DND-41 (cell line): ENCODE measurements at regions not wholly inside any gene's neighbourhood (a gene's known extent, or its start where the extent isn't known, plus 50 kb on each side); places are given as distances from the start of the nearest gene placed in this dataset.

Source experiments
- ATAC-seq: fragments of 200-7000 bp; cut with Tn5 transposase; 3 replicates; pipeline ENCODE4 v1.9.1; 2021; ENCODE audit warnings: low read depth; ENCODE audit not compliant: insufficient read depth
- DNase-seq: peaks from one replicate; pipeline ENCODE4 v3.0.0-alpha.2; 2020
- H2AFZ ChIP-seq: 2 replicates; pipeline ENCODE4 v1.6.0; 2012; ENCODE audit warnings: low read depth, low read length
- H3K27ac ChIP-seq: 2 replicates; pipeline ENCODE4 v1.5.1; 2012; ENCODE audit warnings: low read length, inconsistent platforms
- H3K27me3 ChIP-seq: fragments of 200-600 bp; sonication (generic); 2 replicates; pipeline ENCODE4 v1.6.0; 2012; ENCODE audit warnings: low read length, mild to moderate bottlenecking, inconsistent platforms; ENCODE audit not compliant: insufficient read depth, poor library complexity
- H3K36me3 ChIP-seq: 2 replicates; pipeline ENCODE4 v1.5.1; 2012; ENCODE audit warnings: low read length, inconsistent platforms; ENCODE audit not compliant: insufficient read depth
- H3K4me1 ChIP-seq: 2 replicates; pipeline ENCODE4 v1.5.1; 2012; ENCODE audit warnings: mild to moderate bottlenecking, low read length; ENCODE audit not compliant: insufficient read depth
- H3K4me2 ChIP-seq: 2 replicates; pipeline ENCODE4 v1.6.0; 2012; ENCODE audit warnings: mild to moderate bottlenecking, moderate library complexity, low read length, inconsistent platforms; ENCODE audit not compliant: insufficient read depth
- H3K4me3 ChIP-seq, 2 experiments: fragments of 200-600 bp in 1 of 2; shearing (Covaris generic) in 1 of 2; 2 replicates each; pipeline ENCODE4 v1.5.1; 2012 to 2016; ENCODE audit warnings: inconsistent platforms in 2 of 2, low read length in 2 of 2, mild to moderate bottlenecking in 2 of 2, low read depth in 1 of 2, moderate library complexity in 1 of 2
- H3K79me2 ChIP-seq: 2 replicates; pipeline ENCODE4 v1.6.0; 2012; ENCODE audit warnings: low read length, inconsistent platforms; ENCODE audit not compliant: insufficient read depth
- H3K9ac ChIP-seq: 2 replicates; pipeline ENCODE4 v1.6.0; 2012; ENCODE audit warnings: low read depth, mild to moderate bottlenecking, inconsistent platforms, low read length, moderate library complexity
- H3K9me3 ChIP-seq: 2 replicates; pipeline ENCODE4 v1.5.1; 2012; ENCODE audit warnings: low read length, moderate library complexity, mild to moderate bottlenecking, inconsistent platforms; ENCODE audit not compliant: insufficient read depth, severe bottlenecking
- H4K20me1 ChIP-seq: 2 replicates; pipeline ENCODE4 v1.6.0; 2012; ENCODE audit warnings: low read length; ENCODE audit not compliant: insufficient read depth
- CTCF ChIP-seq: IDR thresholded peaks from 2 replicates; pipeline ENCODE4 v1.5.1; 2012; ENCODE audit warnings: borderline replicate concordance, low read length, moderate library complexity, mild to moderate bottlenecking; ENCODE audit not compliant: poor library complexity, severe bottlenecking; ENCODE audit errors: extremely low read depth
- EZH2 ChIP-seq: IDR thresholded peaks from 3 replicates; pipeline ENCODE4 v1.6.1; 2012; ENCODE audit warnings: borderline replicate concordance, low read depth, mild to moderate bottlenecking, moderate library complexity, low read length, inconsistent platforms; ENCODE audit not compliant: severe bottlenecking

- no peak overlapping the region for H3K9ac ChIP-seq
- no peak overlapping the region for H3K27ac ChIP-seq
- no peaks in the 10 kb centered on the region for H3K9me3 ChIP-seq
- no peak overlapping the region for H3K4me3 ChIP-seq
- TF ChIP-seq EZH2 (no peak), CTCF (no peak)
- H4K20me1 ChIP-seq = no peaks in the 10 kb centered on the region
- H3K36me3 ChIP-seq = no peaks in the 10 kb centered on the region
- H2AFZ ChIP-seq = no peak overlapping the region
- ATAC-seq (no peak), DNase-seq (no peak)
- H3K27me3 ChIP-seq = no peaks in the 10 kb centered on the region
- no peaks in the 10 kb centered on the region for H3K79me2 ChIP-seq
- H3K4me2 ChIP-seq = no peak overlapping the region
- H3K4me1 ChIP-seq = no peaks in the 10 kb centered on the region
Observed at GRCh38 chr6:91683240-91683639, 1096.4 kb upstream of the MAP3K7 start.

GRCh38 chr6:91681296-91681695 lies 1094.4 kb upstream of the MAP3K7 start:
- Histone ChIP-seq H3K27me3 (no peaks in the 10 kb centered on the region), H3K9me3 (no peaks in the 10 kb centered on the region), H2AFZ (no peak overlapping the region), H3K4me3 (no peak overlapping the region), H3K4me1 (no peaks in the 10 kb centered on the region), H3K4me2 (no peak overlapping the region), H3K27ac (no peak overlapping the region), H3K79me2 (no peaks in the 10 kb centered on the region), H4K20me1 (no peaks in the 10 kb centered on the region), H3K9ac (no peak overlapping the region), H3K36me3 (no peaks in the 10 kb centered on the region)
- TF ChIP-seq EZH2 (no peak), CTCF (no peak)
- ATAC-seq (no peak), DNase-seq (no peak)

- DNase-seq (no peak), ATAC-seq (no peak)
- no peaks in the 10 kb centered on the region for H3K27me3 ChIP-seq
- no peak overlapping the region for H2AFZ ChIP-seq
- no peaks in the 10 kb centered on the region for H3K36me3 ChIP-seq
- no peak overlapping the region for H3K27ac ChIP-seq
- H3K9me3 ChIP-seq = no peaks in the 10 kb centered on the region
- TF ChIP-seq EZH2 (no peak), CTCF (no peak)
- H3K79me2 ChIP-seq = no peaks in the 10 kb centered on the region
- no peak overlapping the region for H3K9ac ChIP-seq
- H3K4me2 ChIP-seq = no peak overlapping the region
- H4K20me1 ChIP-seq = no peaks in the 10 kb centered on the region
- no peak overlapping the region for H3K4me3 ChIP-seq
- H3K4me1 ChIP-seq = no peaks in the 10 kb centered on the region
Observed at GRCh38 chr6:91678679-91679446, 1092.0 kb upstream of the MAP3K7 start.

- TF ChIP-seq EZH2 = no peak
- no peak for TF ChIP-seq CTCF
- DNase-seq (no peak), ATAC-seq (no peak)
- Histone ChIP-seq H4K20me1 (no peaks in the 10 kb centered on the region), H3K27ac (no peak overlapping the region), H3K36me3 (no peaks in the 10 kb centered on the region), H3K4me2 (no peak overlapping the region), H3K9me3 (no peaks in the 10 kb centered on the region), H3K9ac (no peak overlapping the region), H3K27me3 (no peaks in the 10 kb centered on the region), H3K79me2 (no peaks in the 10 kb centered on the region), H3K4me3 (no peak overlapping the region), H3K4me1 (no peaks in the 10 kb centered on the region), H2AFZ (no peak overlapping the region)
Observed at GRCh38 chr6:91672201-91672600, 1085.3 kb upstream of the MAP3K7 start.
